ENCODE measurements at regions not wholly inside any gene's neighbourhood (a gene's known extent, or its start where the extent isn't known, plus 50 kb on each side); places are given as distances from the start of the nearest gene placed in this dataset.
"Not testable (repeated sequence)": the region's sequence is repeated elsewhere in the genome, so short reads cannot be mapped to it uniquely, and the experiment has no call there.

DNA sequence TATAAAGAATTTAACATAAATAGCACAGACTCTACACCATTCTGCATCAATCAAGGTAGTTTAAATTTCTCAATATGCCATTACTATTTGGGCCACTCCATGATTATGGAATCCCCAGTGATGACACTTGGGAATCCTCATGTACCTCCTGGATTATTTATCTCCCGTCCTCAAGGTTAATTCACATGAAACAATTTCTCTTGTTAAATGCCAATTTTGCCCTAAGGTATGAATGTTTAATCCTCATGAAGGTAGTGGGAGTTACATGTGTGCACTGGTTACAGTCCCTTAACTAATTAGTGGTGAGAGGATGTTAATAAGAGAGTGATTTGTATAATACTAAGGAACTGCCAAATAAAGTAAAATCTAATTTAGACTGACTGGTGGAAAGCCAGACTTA lies 372.3 kb upstream of the MDFIC2 start:
- no peak for FAIRE-seq
- DNase-seq (ENCODE audit: insufficient read length, low spot score): no peak
- TF ChIP-seq, protein P1, sequence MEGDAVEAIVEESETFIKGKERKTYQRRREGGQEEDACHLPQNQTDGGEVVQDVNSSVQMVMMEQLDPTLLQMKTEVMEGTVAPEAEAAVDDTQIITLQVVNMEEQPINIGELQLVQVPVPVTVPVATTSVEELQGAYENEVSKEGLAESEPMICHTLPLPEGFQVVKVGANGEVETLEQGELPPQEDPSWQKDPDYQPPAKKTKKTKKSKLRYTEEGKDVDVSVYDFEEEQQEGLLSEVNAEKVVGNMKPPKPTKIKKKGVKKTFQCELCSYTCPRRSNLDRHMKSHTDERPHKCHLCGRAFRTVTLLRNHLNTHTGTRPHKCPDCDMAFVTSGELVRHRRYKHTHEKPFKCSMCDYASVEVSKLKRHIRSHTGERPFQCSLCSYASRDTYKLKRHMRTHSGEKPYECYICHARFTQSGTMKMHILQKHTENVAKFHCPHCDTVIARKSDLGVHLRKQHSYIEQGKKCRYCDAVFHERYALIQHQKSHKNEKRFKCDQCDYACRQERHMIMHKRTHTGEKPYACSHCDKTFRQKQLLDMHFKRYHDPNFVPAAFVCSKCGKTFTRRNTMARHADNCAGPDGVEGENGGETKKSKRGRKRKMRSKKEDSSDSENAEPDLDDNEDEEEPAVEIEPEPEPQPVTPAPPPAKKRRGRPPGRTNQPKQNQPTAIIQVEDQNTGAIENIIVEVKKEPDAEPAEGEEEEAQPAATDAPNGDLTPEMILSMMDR (IDR thresholded peaks at IDR 0.05; ENCODE audit: insufficient read depth, missing control alignments): no peak

DNA sequence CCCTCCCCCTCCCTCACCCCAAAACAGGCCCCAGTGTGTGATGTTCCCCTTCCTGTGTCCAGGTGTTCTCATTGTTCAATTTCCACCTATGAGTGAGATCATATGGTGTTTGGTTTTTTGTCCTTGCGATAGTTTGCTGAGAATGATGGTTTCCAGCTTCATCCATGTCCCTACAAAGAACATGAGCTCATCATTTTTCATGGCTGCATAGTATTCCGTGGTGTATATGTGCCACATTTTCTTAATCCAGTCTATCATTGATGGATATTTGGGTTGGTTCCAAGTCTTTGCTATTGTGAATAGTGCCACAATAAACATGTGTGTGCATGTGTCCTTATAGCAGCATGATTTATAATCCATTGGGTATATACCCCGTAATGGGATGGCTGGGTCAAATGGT lies 363.4 kb upstream of the MDFIC2 start:
- not testable (repeated sequence) for DNase-seq (ENCODE audit: insufficient read length, low spot score)

DNA sequence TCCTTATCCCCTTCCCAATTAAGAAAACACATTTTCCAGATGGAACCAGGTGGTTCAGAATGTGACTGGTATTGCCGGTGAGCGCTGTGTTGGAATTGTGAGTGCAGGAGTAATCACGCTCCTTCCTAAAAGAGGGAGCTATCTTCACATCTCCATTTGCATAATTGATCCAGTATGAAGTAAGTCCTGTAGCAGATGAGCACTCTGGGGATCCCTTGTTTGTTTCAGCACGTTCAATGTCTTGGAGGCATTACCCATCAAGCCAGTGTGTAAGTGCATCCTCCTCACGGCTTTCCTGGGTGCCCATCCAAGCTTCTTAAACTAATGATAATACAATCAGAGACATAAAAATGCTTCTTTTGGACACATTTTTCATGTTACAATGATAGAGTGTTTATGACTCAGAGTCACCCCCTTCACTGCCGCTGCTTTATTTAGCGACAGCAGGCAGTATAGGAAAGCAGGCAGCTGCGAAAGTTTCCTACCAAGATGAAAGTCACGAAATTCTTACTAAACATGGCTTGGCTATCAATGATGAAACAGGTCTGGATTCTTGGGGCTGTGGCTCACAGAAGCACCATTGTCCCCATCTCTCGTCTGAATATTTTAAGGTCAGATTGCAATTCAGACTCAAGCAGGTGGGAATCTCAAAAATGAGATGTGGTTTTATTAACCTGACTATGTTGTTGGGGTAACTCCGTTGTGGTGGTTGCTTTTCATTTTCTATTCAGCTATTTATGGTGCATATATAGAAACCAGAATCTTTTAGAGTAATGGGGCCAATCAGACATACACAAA lies 346.3 kb upstream of the MDFIC2 start:
- TF ChIP-seq, protein P1 (IDR thresholded peaks at IDR 0.05; ENCODE audit: insufficient read depth, missing control alignments): no peak
- FAIRE-seq (no peak), DNase-seq (ENCODE audit: insufficient read length, low spot score) (no peak)

More for the DNA sequence above, 363.4 kb upstream of the MDFIC2 start:
- not testable (repeated sequence) for FAIRE-seq

DNA sequence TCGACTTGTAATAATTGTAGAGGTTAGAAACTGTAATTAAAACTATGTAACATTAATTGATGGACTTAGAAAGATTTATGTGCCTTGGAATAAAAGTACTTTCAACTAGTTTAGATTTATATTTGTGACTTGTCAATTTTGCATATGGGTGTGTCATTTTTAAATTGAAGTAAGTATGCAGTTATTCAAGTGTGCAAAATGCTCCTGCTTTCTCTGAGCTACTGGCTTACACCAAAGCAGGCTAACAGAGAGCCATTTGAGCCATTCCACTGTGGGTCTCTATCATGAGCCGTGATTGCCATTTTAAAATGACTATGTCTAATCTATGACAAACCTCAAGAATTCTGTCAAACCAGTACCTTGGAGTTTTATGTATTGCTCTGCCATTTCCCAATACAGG lies 345.0 kb upstream of the MDFIC2 start:
- DNase-seq (ENCODE audit: insufficient read length, low spot score): no peak
- no peak for FAIRE-seq
- TF ChIP-seq, protein P1 (IDR thresholded peaks at IDR 0.05; ENCODE audit: insufficient read depth, missing control alignments): no peak

DNA sequence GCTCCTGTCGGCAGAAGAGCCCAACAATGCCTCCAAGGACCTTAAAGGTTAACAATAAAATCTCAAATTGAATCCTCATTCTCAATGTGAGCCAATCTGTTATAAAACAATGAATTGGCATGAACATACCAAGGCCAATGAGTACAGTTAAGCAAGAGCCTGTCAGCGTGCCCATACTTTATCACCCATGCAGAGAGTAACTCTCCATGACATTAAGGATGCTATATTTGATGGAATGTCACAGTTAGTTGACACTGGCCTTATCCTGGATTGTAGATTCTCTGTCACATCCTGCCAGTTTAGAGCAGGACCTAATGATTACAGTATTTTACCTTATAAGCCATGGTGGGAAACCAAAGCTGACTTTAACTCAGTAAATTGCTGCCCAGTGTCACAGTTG lies 335.4 kb upstream of the MDFIC2 start:
- FAIRE-seq (peak; percentile 53), DNase-seq (ENCODE audit: insufficient read length, low spot score) (no peak)
- TF ChIP-seq, protein P1 (IDR thresholded peaks at IDR 0.05; ENCODE audit: insufficient read depth, missing control alignments): no peak

DNA sequence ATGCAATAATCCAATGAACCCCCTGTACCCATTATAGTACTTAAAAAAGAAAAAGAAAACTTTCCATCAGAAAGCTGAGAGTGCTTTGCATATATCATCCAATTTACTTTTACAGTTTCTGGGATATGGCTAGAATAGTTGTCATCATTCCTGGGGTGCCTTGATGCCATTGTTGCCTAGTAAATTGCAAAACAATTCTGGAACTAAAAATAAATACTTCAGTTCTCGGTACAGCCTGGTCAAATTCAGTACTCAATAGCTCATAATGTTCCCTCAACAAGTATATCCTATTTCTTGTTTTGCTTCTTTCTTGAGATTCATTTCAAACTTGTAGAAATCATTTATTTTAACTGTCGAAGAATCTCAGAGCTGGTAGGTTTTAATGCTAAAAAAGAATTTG lies 334.7 kb upstream of the MDFIC2 start:
- no peak for DNase-seq (ENCODE audit: insufficient read length, low spot score)
- TF ChIP-seq, protein P1 (IDR thresholded peaks at IDR 0.05; ENCODE audit: insufficient read depth, missing control alignments): no peak
- FAIRE-seq: no peak

DNA sequence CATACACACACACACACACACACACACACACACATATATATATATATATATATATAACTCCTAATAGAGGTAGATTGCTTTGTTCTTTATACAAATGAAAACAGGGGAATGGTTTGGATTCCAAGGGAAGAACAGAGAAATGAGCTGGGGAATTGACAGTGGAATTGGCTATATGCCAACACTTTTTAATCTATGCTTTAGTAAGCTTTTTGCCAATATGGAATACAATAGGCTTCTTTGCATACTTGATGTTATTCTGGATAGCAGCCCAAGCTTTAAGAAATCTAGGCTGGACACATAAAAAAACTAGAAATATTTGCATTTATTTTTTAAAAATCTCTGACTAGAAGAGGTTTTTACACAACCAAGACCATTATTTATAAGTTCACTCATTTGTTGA lies 334.2 kb upstream of the MDFIC2 start:
- no peak for FAIRE-seq
- no peak for DNase-seq (ENCODE audit: insufficient read length, low spot score)

More for the DNA sequence above, 334.2 kb upstream of the MDFIC2 start:
- TF ChIP-seq, protein P1 (IDR thresholded peaks at IDR 0.05; ENCODE audit: insufficient read depth, missing control alignments): no peak

Measured in D721Med (cell line).